IMR-90 (cell line): ENCODE measurements at regions not wholly inside any gene's neighbourhood (a gene's known extent, or its start where the extent isn't known, plus 50 kb on each side); places are given as distances from the start of the nearest gene placed in this dataset.

Source experiments
- ATAC-seq: fragments of 200-7000 bp; cut with Tn5 transposase; 2 replicates; pipeline ENCODE4 v1.9.1; 2020; ENCODE audit warnings: low read depth, mild to moderate bottlenecking, moderate library complexity
- BruUV-seq: library from RNA; stranded (reverse); fragments of 400-500 nt; replicated peaks from 2 replicates; lab custom pipeline; 2021; lab: Mats Ljungman, UMichigan
- CTCF ChIA-PET: fragments of 300-600 bp; formaldehyde crosslinking; extraction: SDS; loops from one replicate; lab custom pipeline; 2021; ENCODE audit warnings: antibody characterized with exemption; lab: Yijun Ruan, JAX
- POLR2A ChIA-PET: fragments of 300-600 bp; sonication (Branson Sonifier 250); formaldehyde crosslinking; loops from one replicate; lab custom pipeline; 2022; ENCODE audit warnings: antibody characterized with exemption; ENCODE audit not compliant: unreplicated experiment; lab: Charles Lee
- DNase-seq: peaks from one replicate; pipeline ENCODE4 v3.0.0; 2013
- H2AFZ ChIP-seq: replicated peaks from 2 replicates; pipeline ENCODE3; 2013; ENCODE audit warnings: low read length, mild to moderate bottlenecking; ENCODE audit not compliant: poor library complexity
- H2AK5ac ChIP-seq: 2 replicates; pipeline ENCODE4 v1.6.1; 2013; ENCODE audit warnings: low read depth, low read length, inconsistent platforms
- H2AK9ac ChIP-seq: replicated peaks from 2 replicates; pipeline ENCODE3; 2013; ENCODE audit warnings: mild to moderate bottlenecking, low read depth, low read length, moderate library complexity; ENCODE audit not compliant: poor library complexity
- H2BK120ac ChIP-seq: 2 replicates; pipeline ENCODE4 v1.6.1; 2013; ENCODE audit warnings: low read depth, low read length, inconsistent platforms
- H2BK15ac ChIP-seq: 3 replicates; pipeline ENCODE4 v1.6.1; 2013; ENCODE audit warnings: low read depth, low read length, inconsistent platforms
- H2BK20ac ChIP-seq: 2 replicates; pipeline ENCODE4 v1.6.1; 2013; ENCODE audit warnings: low read depth, mild to moderate bottlenecking, inconsistent platforms, low read length, moderate library complexity
- H2BK5ac ChIP-seq: 2 replicates; pipeline ENCODE4 v1.6.1; 2013; ENCODE audit warnings: mild to moderate bottlenecking, low read depth, low read length, inconsistent platforms; ENCODE audit not compliant: poor library complexity, severe bottlenecking
- H3K14ac ChIP-seq: replicated peaks from 2 replicates; pipeline ENCODE4 v1.6.1; 2013; ENCODE audit warnings: low read depth, low read length, inconsistent platforms
- H3K18ac ChIP-seq: 2 replicates; pipeline ENCODE4 v1.6.1; 2013; ENCODE audit warnings: low read depth, low read length, control low read depth
- H3K23ac ChIP-seq: 2 replicates; pipeline ENCODE4 v1.6.1; 2013; ENCODE audit warnings: low read depth, low read length, inconsistent platforms
- H3K27ac ChIP-seq: 2 replicates; pipeline ENCODE4 v1.5.1; 2013; ENCODE audit warnings: mild to moderate bottlenecking, control low read depth, low read length; ENCODE audit not compliant: insufficient read depth
- H3K27me3 ChIP-seq: 2 replicates; pipeline ENCODE4 v1.6.1; 2013; ENCODE audit warnings: low read length; ENCODE audit not compliant: control insufficient read depth, insufficient read depth
- H3K36me3 ChIP-seq: 2 replicates; pipeline ENCODE4 v1.6.1; 2013; ENCODE audit warnings: low read length, mixed read lengths; ENCODE audit not compliant: control insufficient read depth, insufficient read depth
- H3K4ac ChIP-seq: 2 replicates; pipeline ENCODE4 v1.6.1; 2013; ENCODE audit warnings: low read depth, low read length, inconsistent platforms
- H3K4me1 ChIP-seq: 2 replicates; pipeline ENCODE4 v1.6.1; 2013; ENCODE audit warnings: low read length, mixed read lengths; ENCODE audit not compliant: control insufficient read depth, insufficient read depth
- H3K4me2 ChIP-seq: 2 replicates; pipeline ENCODE4 v1.6.1; 2013; ENCODE audit warnings: low read depth, mild to moderate bottlenecking, control low read depth, low read length, moderate library complexity
- H3K4me3 ChIP-seq: 2 replicates; pipeline ENCODE4 v1.5.1; 2013; ENCODE audit warnings: low read depth, mild to moderate bottlenecking, control low read depth, low read length, moderate library complexity; ENCODE audit not compliant: insufficient read depth
- H3K56ac ChIP-seq: 2 replicates; pipeline ENCODE4 v1.6.1; 2013; ENCODE audit warnings: low read length, inconsistent platforms; ENCODE audit not compliant: insufficient read depth; ENCODE audit errors: extremely low read depth
- H3K79me1 ChIP-seq, 2 experiments: 2 replicates each; pipeline ENCODE4 v1.6.1; 2013; ENCODE audit warnings: low read length in 2 of 2, inconsistent platforms in 1 of 2, low read depth in 1 of 2
- H3K9ac ChIP-seq: 2 replicates; pipeline ENCODE4 v1.6.1; 2013; ENCODE audit warnings: low read depth, low read length, control low read depth
- H3K9me1 ChIP-seq: 2 replicates; pipeline ENCODE4 v1.6.1; 2013; ENCODE audit warnings: low read length, inconsistent platforms; ENCODE audit not compliant: insufficient read depth
- H3K9me3 ChIP-seq: 2 replicates; pipeline ENCODE4 v1.6.1; 2013; ENCODE audit warnings: low read length; ENCODE audit not compliant: control insufficient read depth, insufficient read depth
- H4K20me1 ChIP-seq: 2 replicates; pipeline ENCODE4 v1.6.1; 2013; ENCODE audit warnings: low read length, inconsistent platforms; ENCODE audit not compliant: insufficient read depth
- H4K5ac ChIP-seq: 2 replicates; pipeline ENCODE4 v1.6.1; 2013; ENCODE audit warnings: mild to moderate bottlenecking, low read depth, low read length, control low read depth
- H4K8ac ChIP-seq, 2 experiments: 2 replicates each; pipeline ENCODE4 v1.6.1; 2013; ENCODE audit warnings: low read depth in 2 of 2, low read length in 2 of 2, control low read depth in 1 of 2, inconsistent platforms in 1 of 2
- H4K91ac ChIP-seq: 2 replicates; pipeline ENCODE4 v1.6.1; 2013; ENCODE audit warnings: low read depth, low read length, inconsistent platforms; ENCODE audit not compliant: insufficient read depth
- BHLHE40 ChIP-seq: fragments of 150-350 bp; IDR thresholded peaks from 2 replicates; pipeline ENCODE4 v1.6.1; 2016; ENCODE audit warnings: mild to moderate bottlenecking, low read depth, low read length
- CEBPB ChIP-seq: IDR thresholded peaks from 2 replicates; pipeline ENCODE4 v1.6.1; 2012; ENCODE audit warnings: low read depth, low read length, improper control_type of control experiment
- CHD1 ChIP-seq: IDR thresholded peaks from 2 replicates; pipeline ENCODE4 v1.6.1; 2012; ENCODE audit warnings: low read depth, low read length, improper control_type of control experiment
- CTCF ChIP-seq: conservative IDR thresholded peaks from 2 replicates; pipeline ENCODE4 v1.5.1; 2012; ENCODE audit warnings: mild to moderate bottlenecking, low read depth, low read length, improper control_type of control experiment
- ELK1 ChIP-seq: fragments of 150-350 bp; IDR thresholded peaks from 2 replicates; pipeline ENCODE4 v1.6.1; 2016; ENCODE audit warnings: low read depth, mild to moderate bottlenecking, low read length, moderate library complexity, borderline replicate concordance
- FOS ChIP-seq: fragments of 150-350 bp; IDR thresholded peaks from 2 replicates; pipeline ENCODE4 v1.6.1; 2016; ENCODE audit warnings: low read depth, low read length
- MAFK ChIP-seq: IDR thresholded peaks from 2 replicates; pipeline ENCODE4 v1.6.1; 2012; ENCODE audit warnings: low read depth, low read length, improper control_type of control experiment
- MAZ ChIP-seq: IDR thresholded peaks from 2 replicates; pipeline ENCODE4 v1.6.1; 2012; ENCODE audit warnings: low read depth, mild to moderate bottlenecking, low read length, improper control_type of control experiment, moderate library complexity, borderline replicate concordance
- MXI1 ChIP-seq: IDR thresholded peaks from 2 replicates; pipeline ENCODE4 v1.6.1; 2012; ENCODE audit warnings: low read depth, mild to moderate bottlenecking, low read length, moderate library complexity, borderline replicate concordance
- NFE2L2 ChIP-seq: fragments of 150-350 bp; IDR thresholded peaks from 2 replicates; pipeline ENCODE4 v1.6.1; 2016; ENCODE audit warnings: low read depth, mild to moderate bottlenecking, low read length
- POLR2A ChIP-seq: IDR thresholded peaks from 2 replicates; pipeline ENCODE4 v1.6.1; 2012; ENCODE audit warnings: mild to moderate bottlenecking, low read depth, low read length
- RAD21 ChIP-seq: IDR thresholded peaks from 2 replicates; pipeline ENCODE4 v1.6.1; 2012; ENCODE audit warnings: low read length, improper control_type of control experiment
- RCOR1 ChIP-seq: IDR thresholded peaks from 2 replicates; pipeline ENCODE4 v1.6.1; 2012; ENCODE audit warnings: mild to moderate bottlenecking, low read length, improper control_type of control experiment; ENCODE audit not compliant: insufficient replicate concordance
- RFX5 ChIP-seq: IDR thresholded peaks from 2 replicates; pipeline ENCODE4 v1.8.0; 2012; ENCODE audit warnings: low read depth, mild to moderate bottlenecking, low read length, moderate library complexity
- SMC3 ChIP-seq: fragments of 150-350 bp; IDR thresholded peaks from 2 replicates; pipeline ENCODE4 v1.6.1; 2016; ENCODE audit warnings: low read depth, mild to moderate bottlenecking, antibody characterized with exemption, low read length, moderate library complexity
- USF2 ChIP-seq: fragments of 150-350 bp; IDR thresholded peaks from 2 replicates; pipeline ENCODE4 v1.6.1; 2017; ENCODE audit warnings: mild to moderate bottlenecking, antibody characterized with exemption, low read length, low read depth
- dilution Hi-C: fragments of 300-500 bp; cut with HindIII; formaldehyde crosslinking; loops from one replicate; pipeline ENCODE4 v1.14.3; 2018; ENCODE audit warnings: low sequenced_read_pairs; ENCODE audit not compliant: unreplicated experiment
- in situ Hi-C: fragments of 300-500 bp; cut with MboI; formaldehyde crosslinking; loops from 3 replicates; pipeline ENCODE4 v1.14.3; 2019; ENCODE audit warnings: low sequenced_read_pairs, inconsistent platforms, mixed read lengths
- intact Hi-C: fragments of 100-400 bp; cut with micrococcal nuclease; formaldehyde crosslinking; loops from 2 replicates; pipeline ENCODE4 v1.10.0; 2022

- ChIA-PET CTCF (interaction anchor here (2.9 kb wide), 1 partner anchor 10 kb away, joined by 11 read pairs; no protein-coding TSS in a partner anchor), POLR2A (no interaction called here)
- intact Hi-C loops (no loop called here), in situ Hi-C loops (no loop called here), dilution Hi-C loops (no loop called here)
- Histone ChIP-seq H2BK120ac (no peak overlapping the region), H2AK9ac (no peak overlapping the region), H3K9ac (no peak overlapping the region), H3K14ac (no peak overlapping the region), H3K79me1 (no peaks in the 10 kb centered on the region), H3K18ac (no peak overlapping the region), H3K36me3 (no peaks in the 10 kb centered on the region), H3K4ac (no peak overlapping the region), H2AK5ac (no peak overlapping the region), H3K9me1 (no peaks in the 10 kb centered on the region), H4K8ac (no peak overlapping the region), H2BK20ac (no peak overlapping the region), H4K5ac (no peak overlapping the region), H3K4me3 (no peak overlapping the region), H3K4me2 (no peak overlapping the region), H3K4me1 (no peaks in the 10 kb centered on the region), H3K23ac (no peak overlapping the region), H3K27ac (no peak overlapping the region), H2BK15ac (no peak overlapping the region), H4K91ac (no peak overlapping the region), H2BK5ac (no peak overlapping the region), H3K56ac (no peak overlapping the region), H2AFZ (no peak overlapping the region), H3K9me3 (no peaks in the 10 kb centered on the region), H3K27me3 (no peaks in the 10 kb centered on the region), H4K20me1 (no peaks in the 10 kb centered on the region)
- no TSS peak for BruUV-seq
- no peak for DNase-seq
- no peak for ATAC-seq
- TF ChIP-seq MAFK (no peak), BHLHE40 (no peak), SMC3 (no peak), RCOR1 (no peak), MXI1 (no peak), RFX5 (no peak), POLR2A (no peak), NFE2L2 (no peak), CTCF (no peak), RAD21 (no peak), CHD1 (no peak), FOS (no peak), ELK1 (no peak), USF2 (no peak), CEBPB (no peak), MAZ (no peak)
These were observed 144.6 kb upstream of the MMS22L start for GRCh38 chr6:97427648-97428047.
